GM12891 (cell line): ENCODE measurements at regions not wholly inside any gene's neighbourhood (a gene's known extent, or its start where the extent isn't known, plus 50 kb on each side); places are given as distances from the start of the nearest gene placed in this dataset.
"Not testable (repeated sequence)": the region's sequence is repeated elsewhere in the genome, so short reads cannot be mapped to it uniquely, and the experiment has no call there.

Experiments used
- DNase-seq: peaks from one replicate; pipeline ENCODE4 v3.0.0; 2011; ENCODE audit warnings: low spot score; ENCODE audit not compliant: insufficient read length
- FAIRE-seq: peaks from 2 replicates; lab custom pipeline; 2011; peaks lifted over from hg19 to GRCh38; lab: Jason Lieb, UNC
- PAX5 ChIP-seq: IDR thresholded peaks from 2 replicates; pipeline ENCODE4 v1.6.1; 2011; ENCODE audit warnings: low read length, moderate library complexity, mild to moderate bottlenecking; ENCODE audit not compliant: insufficient read depth, severe bottlenecking
- POLR2A ChIP-seq: IDR thresholded peaks from 2 replicates; pipeline ENCODE4 v1.6.1; 2011; ENCODE audit warnings: low read depth, low read length, control low read depth
- POLR2AphosphoS5 ChIP-seq: IDR thresholded peaks from 2 replicates; pipeline ENCODE4 v1.6.1; 2011; ENCODE audit warnings: low read depth, low read length, control low read depth
- POU2F2 ChIP-seq: IDR thresholded peaks from 2 replicates; pipeline ENCODE4 v1.6.1; 2011; ENCODE audit warnings: low read depth, mild to moderate bottlenecking, control low read depth, low read length, moderate library complexity
- SPI1 ChIP-seq: IDR thresholded peaks from 2 replicates; pipeline ENCODE4 v1.6.1; 2011; ENCODE audit warnings: low read depth, low read length, control low read depth
- TAF1 ChIP-seq: IDR thresholded peaks from 2 replicates; pipeline ENCODE4 v1.6.1; 2011; ENCODE audit warnings: low read depth, low read length, control low read depth

- FAIRE-seq, result no peak
- TF ChIP-seq POLR2A, result no peak
These were observed 520.5 kb upstream of the CDH7 start for GRCh38 chr18:65230311-65230710.

DNA sequence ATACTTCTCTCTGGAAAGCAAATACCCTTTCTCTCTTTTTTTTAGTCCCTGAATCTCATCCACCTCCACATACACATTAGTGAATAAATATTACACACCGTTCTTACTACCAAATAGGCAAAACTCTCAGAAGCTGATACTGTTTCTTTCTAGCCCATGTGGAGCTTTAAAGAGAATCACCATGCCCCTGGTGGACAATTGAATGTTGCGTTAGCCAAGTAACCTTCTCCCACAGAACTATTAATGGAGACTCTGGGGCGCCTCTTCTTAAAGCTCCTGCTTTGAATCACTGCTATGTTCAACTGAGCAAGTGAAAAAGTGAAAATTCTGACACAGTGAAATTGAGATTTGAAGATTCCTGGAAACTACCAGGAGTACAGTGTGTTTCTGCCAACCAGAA, 522.8 kb upstream of the CDH7 start:
- DNase-seq (no peak), FAIRE-seq (no peak)
- TF ChIP-seq SPI1, result no peak
- no peak for TF ChIP-seq POLR2AphosphoS5
- TF ChIP-seq PAX5, result no peak
- TF ChIP-seq POLR2A, result no peak
- TF ChIP-seq POU2F2, result no peak
- TF ChIP-seq TAF1, result no peak

More at GRCh38 chr18:65230311-65230710, 520.5 kb upstream of the CDH7 start:
- no peak for DNase-seq

DNA sequence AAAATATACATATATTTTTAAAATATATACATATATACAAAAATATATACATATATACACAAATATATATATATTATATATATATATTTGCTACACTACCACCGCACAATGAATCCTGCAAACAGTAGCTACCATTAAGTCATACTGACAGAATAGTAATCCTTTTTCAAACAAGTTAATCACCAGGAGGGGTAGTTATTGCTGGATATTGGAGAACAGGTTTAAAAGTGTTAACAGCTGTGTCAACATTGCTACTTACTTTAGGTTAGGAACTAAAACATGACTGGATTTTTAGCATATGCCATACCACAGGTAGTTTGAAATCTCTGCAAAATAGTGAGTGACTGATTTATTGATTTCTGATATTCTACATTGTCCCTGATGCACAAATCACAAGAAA, 529.1 kb upstream of the CDH7 start:
- FAIRE-seq, result no peak
- no peak for TF ChIP-seq POLR2A
- no peak for TF ChIP-seq POU2F2
- TF ChIP-seq SPI1, result no peak
- TF ChIP-seq TAF1, result no peak
- no peak for DNase-seq

DNA sequence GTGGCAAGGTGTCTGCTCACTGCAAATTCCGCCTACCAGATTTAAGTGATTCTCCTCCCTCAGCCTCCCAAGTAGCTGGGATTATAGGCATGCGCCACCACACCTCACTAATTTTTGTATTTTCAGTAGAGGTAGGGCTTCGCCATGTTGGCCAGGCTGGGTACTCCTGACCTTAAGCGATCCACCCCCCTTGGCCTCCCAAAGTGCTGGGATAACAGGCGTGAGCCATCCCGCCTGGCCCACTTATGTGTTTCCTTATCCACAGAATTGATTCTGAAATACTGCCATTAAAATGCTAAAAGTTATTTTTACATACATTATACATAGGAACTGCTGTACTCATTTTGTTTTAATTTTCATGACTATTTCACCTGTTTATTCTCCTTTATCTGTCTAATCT, 529.7 kb upstream of the CDH7 start:
- no peak for DNase-seq
- no peak for TF ChIP-seq POLR2AphosphoS5
- TF ChIP-seq TAF1, result no peak
- no peak for TF ChIP-seq POU2F2
- TF ChIP-seq POLR2A, result no peak
- no peak for TF ChIP-seq SPI1
- TF ChIP-seq PAX5, result no peak
- FAIRE-seq, result no peak

- TF ChIP-seq TAF1, result no peak
- no peak for TF ChIP-seq SPI1
- no peak for TF ChIP-seq POU2F2
- no peak for TF ChIP-seq POLR2AphosphoS5
- TF ChIP-seq POLR2A, result no peak
- TF ChIP-seq PAX5, result no peak
- DNase-seq, result no peak
- FAIRE-seq, result no peak
These were observed 534.8 kb upstream of the CDH7 start for GRCh38 chr18:65215865-65216466.

- DNase-seq (no peak), FAIRE-seq (no peak)
- no peak for TF ChIP-seq PAX5
- no peak for TF ChIP-seq POLR2AphosphoS5
- TF ChIP-seq TAF1, result no peak
- no peak for TF ChIP-seq POU2F2
- no peak for TF ChIP-seq POLR2A
These were observed 536.4 kb upstream of the CDH7 start for GRCh38 chr18:65214456-65214855.

DNA sequence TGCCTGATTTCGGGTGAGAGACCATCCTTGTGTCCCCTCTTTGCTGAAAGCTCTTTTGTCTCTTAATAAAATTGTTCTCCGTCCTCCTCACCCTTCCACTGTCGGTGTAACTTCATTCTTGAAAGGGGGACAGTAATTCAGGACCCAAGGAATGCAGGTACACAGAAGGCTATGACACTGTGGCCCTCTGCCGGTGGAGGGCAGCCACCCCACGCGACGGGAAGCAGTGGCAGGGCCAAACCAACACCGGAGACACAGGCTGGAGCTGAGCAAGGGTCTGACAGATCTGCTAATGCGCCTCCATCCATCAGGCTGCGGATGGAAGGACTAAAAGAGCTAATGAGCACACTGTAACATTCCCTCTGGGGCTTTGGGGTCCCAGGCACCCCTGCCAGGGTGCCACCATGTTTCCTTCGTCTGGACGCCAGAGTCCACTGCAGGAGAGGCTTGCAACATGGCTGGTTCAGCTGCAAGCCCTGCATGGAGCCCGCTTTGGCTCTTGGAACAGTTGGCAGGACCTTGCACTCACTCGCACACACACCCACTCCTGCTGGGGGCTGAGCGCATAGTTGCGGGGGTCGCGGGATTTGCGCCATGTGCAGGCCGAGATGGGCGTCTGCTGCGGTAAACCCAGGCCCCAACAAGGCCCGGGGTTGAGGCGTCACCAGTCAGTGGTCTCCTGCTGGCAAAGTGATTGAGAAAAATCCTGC, 544.1 kb upstream of the CDH7 start:
- TF ChIP-seq POU2F2, result no peak
- no peak for TF ChIP-seq POLR2AphosphoS5
- TF ChIP-seq POLR2A, result no peak
- no peak for TF ChIP-seq PAX5
- no peak for TF ChIP-seq SPI1
- no peak for TF ChIP-seq TAF1
- no peak for DNase-seq
- no peak for FAIRE-seq

GRCh38 chr18:65202091-65202490, 548.7 kb upstream of the CDH7 start:
- no peak for DNase-seq
- TF ChIP-seq POLR2AphosphoS5 (no peak), SPI1 (no peak)
- no peak for FAIRE-seq

GRCh38 chr18:65175681-65176080, 575.1 kb upstream of the CDH7 start:
- no peak for FAIRE-seq
- no peak for DNase-seq
- no peak for TF ChIP-seq POU2F2
- TF ChIP-seq TAF1, result no peak
- no peak for TF ChIP-seq POLR2AphosphoS5
- TF ChIP-seq POLR2A, result no peak
- TF ChIP-seq PAX5, result no peak
- TF ChIP-seq SPI1, result no peak

- not testable (repeated sequence) for DNase-seq, FAIRE-seq
These were observed 588.7 kb upstream of the CDH7 start for GRCh38 chr18:65162086-65162485.

GRCh38 chr18:65146482-65147021, 604.3 kb upstream of the CDH7 start:
- no peak for FAIRE-seq
- no peak for DNase-seq
- TF ChIP-seq POU2F2 (no peak), PAX5 (no peak), TAF1 (no peak), POLR2A (no peak), POLR2AphosphoS5 (no peak), SPI1 (no peak)
